ENCODE measurements at regions not wholly inside any gene's neighbourhood (a gene's known extent, or its start where the extent isn't known, plus 50 kb on each side); places are given as distances from the start of the nearest gene placed in this dataset.

- H3K9me3 ChIP-seq (ENCODE audit: control insufficient read depth in 1 of 2, insufficient read depth in 1 of 2, low read length in 2 of 2): no peaks in the 10 kb centered on the region
- intact Hi-C loops (cut with DNase I, micrococcal nuclease): no loop called here
- Mint-ChIP-seq H3K4me3 (no peak overlapping the region), H3K4me1 (ENCODE audit: low read depth) (no peaks in the 10 kb centered on the region), H3K36me3 (ENCODE audit: low read depth) (no peaks in the 10 kb centered on the region), H3K27me3 (peaks cover 20% of the 10 kb centered on the region), H3K9me3 (no peaks in the 10 kb centered on the region), H3K27ac (no peak overlapping the region)
- ChIA-PET POLR2A (no interaction called here), CTCF (no interaction called here)
- no peaks in the 10 kb centered on the region for H3K4me1 ChIP-seq (ENCODE audit: insufficient read depth, low read length)
- H3K27ac ChIP-seq (ENCODE audit: low read depth in 1 of 2, low read length in 2 of 2): no peak overlapping the region
- DNase-seq: no peak
- no peak for ATAC-seq (ENCODE audit: poor library complexity)
- no peaks in the 10 kb centered on the region for H3K36me3 ChIP-seq (ENCODE audit: insufficient read depth, low read length)
- no peak overlapping the region for H3K4me3 ChIP-seq (ENCODE audit: low read length)
- no peak for TF ChIP-seq CTCF (IDR thresholded peaks at IDR 0.05)
- no peaks in the 10 kb centered on the region for H3K27me3 ChIP-seq (ENCODE audit: control insufficient read depth in 1 of 2, insufficient read depth in 2 of 2, low read length in 2 of 2)
Measured at GRCh38 chr18:57219964-57220363, 73.1 kb downstream of the BOD1L2 start.

GRCh38 chr18:57220480-57220879 is 73.6 kb downstream of the BOD1L2 start:
- H3K27me3 ChIP-seq (ENCODE audit: control insufficient read depth in 1 of 2, insufficient read depth in 2 of 2, low read length in 2 of 2): no peaks in the 10 kb centered on the region
- TF ChIP-seq CTCF (IDR thresholded peaks at IDR 0.05): no peak
- CTCF ChIA-PET: no interaction called here
- Mint-ChIP-seq H3K27ac (no peak overlapping the region), H3K4me1 (ENCODE audit: low read depth) (no peaks in the 10 kb centered on the region), H3K4me3 (no peak overlapping the region), H3K9me3 (no peaks in the 10 kb centered on the region), H3K27me3 (peaks cover 20% of the 10 kb centered on the region), H3K36me3 (ENCODE audit: low read depth) (no peaks in the 10 kb centered on the region)
- DNase-seq (no peak), ATAC-seq (ENCODE audit: poor library complexity) (no peak)
- POLR2A ChIA-PET: no interaction called here
- no peaks in the 10 kb centered on the region for H3K36me3 ChIP-seq (ENCODE audit: insufficient read depth, low read length)
- no peaks in the 10 kb centered on the region for H3K4me1 ChIP-seq (ENCODE audit: insufficient read depth, low read length)
- peaks cover 0 to 2% of the 10 kb centered on the region in 2 experiments for H3K9me3 ChIP-seq (ENCODE audit: control insufficient read depth in 1 of 2, insufficient read depth in 1 of 2, low read length in 2 of 2)
- H3K27ac ChIP-seq (ENCODE audit: low read depth in 1 of 2, low read length in 2 of 2): no peak overlapping the region
- intact Hi-C loops (cut with DNase I, micrococcal nuclease): no loop called here
- no peak overlapping the region for H3K4me3 ChIP-seq (ENCODE audit: low read length)

GRCh38 chr18:57220930-57221483 is 74.1 kb downstream of the BOD1L2 start:
- no peaks in the 10 kb centered on the region for H3K4me1 ChIP-seq (ENCODE audit: insufficient read depth, low read length)
- ChIA-PET POLR2A (no interaction called here), CTCF (no interaction called here)
- no peak overlapping the region for H3K27ac Mint-ChIP-seq
- peaks cover 0 to 3% of the 10 kb centered on the region in 2 experiments for H3K9me3 ChIP-seq (ENCODE audit: control insufficient read depth in 1 of 2, insufficient read depth in 1 of 2, low read length in 2 of 2)
- intact Hi-C loops (cut with DNase I, micrococcal nuclease): no loop called here
- H3K27me3 Mint-ChIP-seq: peaks cover 20% of the 10 kb centered on the region
- no peak overlapping the region for H3K4me3 Mint-ChIP-seq
- no peak for TF ChIP-seq CTCF (IDR thresholded peaks at IDR 0.05)
- no peak overlapping the region for H3K27ac ChIP-seq (ENCODE audit: low read depth in 1 of 2, low read length in 2 of 2)
- ATAC-seq (ENCODE audit: poor library complexity) (no peak), DNase-seq (no peak)
- no peaks in the 10 kb centered on the region for H3K9me3 Mint-ChIP-seq
- no peaks in the 10 kb centered on the region for H3K36me3 Mint-ChIP-seq (ENCODE audit: low read depth)
- H3K36me3 ChIP-seq (ENCODE audit: insufficient read depth, low read length): no peaks in the 10 kb centered on the region
- no peak overlapping the region for H3K4me3 ChIP-seq (ENCODE audit: low read length)
- no peaks in the 10 kb centered on the region for H3K27me3 ChIP-seq (ENCODE audit: control insufficient read depth in 1 of 2, insufficient read depth in 2 of 2, low read length in 2 of 2)
- H3K4me1 Mint-ChIP-seq (ENCODE audit: low read depth): no peaks in the 10 kb centered on the region
